Muscle layer of duodenum (tissue), 2 donors: ENCODE measurements at regions not wholly inside any gene's neighbourhood (a gene's known extent, or its start where the extent isn't known, plus 50 kb on each side); places are given as distances from the start of the nearest gene placed in this dataset.
"Not testable (repeated sequence)": the region's sequence is repeated elsewhere in the genome, so short reads cannot be mapped to it uniquely, and the experiment has no call there.

Source experiments
- H3K27ac ChIP-seq: one replicate; pipeline ENCODE4 v1.7.0; 2013; ENCODE audit warnings: mild to moderate bottlenecking, low read length
- H3K27me3 ChIP-seq: one replicate; pipeline ENCODE4 v1.7.0; 2013; ENCODE audit warnings: low read depth, mild to moderate bottlenecking, control low read depth, low read length
- H3K36me3 ChIP-seq, 2 donors: one replicate each; pipeline ENCODE4 v1.7.0; 2013; ENCODE audit warnings: low read length in 2 of 2, control low read depth in 1 of 2, mild to moderate bottlenecking in 1 of 2; ENCODE audit not compliant: insufficient read depth in 2 of 2, control insufficient read depth in 1 of 2
- H3K4me1 ChIP-seq, 2 donors: one replicate each; pipeline ENCODE4 v1.7.0; 2013; ENCODE audit warnings: low read length in 2 of 2, mild to moderate bottlenecking in 2 of 2, control low read depth in 1 of 2, moderate library complexity in 1 of 2; ENCODE audit not compliant: insufficient read depth in 2 of 2, control insufficient read depth in 1 of 2
- H3K4me3 ChIP-seq, 2 donors: one replicate each; pipeline ENCODE4 v1.7.0; 2013; ENCODE audit warnings: low read length in 2 of 2, low read depth in 1 of 2, mild to moderate bottlenecking in 1 of 2
- H3K9me3 ChIP-seq, 2 donors: one replicate each; pipeline ENCODE4 v1.7.0; 2013; ENCODE audit warnings: low read length in 2 of 2, control low read depth in 1 of 2, mild to moderate bottlenecking in 1 of 2; ENCODE audit not compliant: control insufficient read depth in 1 of 2
- donor health status: healthy.

- H3K27me3 ChIP-seq: no peaks in the 10 kb centered on the region
- no peaks in the 10 kb centered on the region for H3K4me1 ChIP-seq
- no peak overlapping the region for H3K27ac ChIP-seq
- H3K9me3 ChIP-seq: no peaks in the 10 kb centered on the region
- no peak overlapping the region for H3K4me3 ChIP-seq
- no peaks in the 10 kb centered on the region for H3K36me3 ChIP-seq
These were observed 128.2 kb downstream of the SLC7A11 start for GRCh38 chr4:138113819-138114400.

- not testable (repeated sequence) for H3K9me3 ChIP-seq, H3K27ac ChIP-seq, H3K4me3 ChIP-seq, H3K4me1 ChIP-seq, H3K27me3 ChIP-seq, H3K36me3 ChIP-seq
These were observed 129.3 kb downstream of the SLC7A11 start for GRCh38 chr4:138112890-138113289.

GRCh38 chr4:138112389-138112788, 129.8 kb downstream of the SLC7A11 start:
- H3K4me3 ChIP-seq: no peak overlapping the region

GRCh38 chr4:138111462-138112000, 130.6 kb downstream of the SLC7A11 start:
- no peak overlapping the region for H3K4me3 ChIP-seq
- H3K27ac ChIP-seq: no peak overlapping the region
- no peaks in the 10 kb centered on the region for H3K4me1 ChIP-seq
- H3K9me3 ChIP-seq: peaks cover 0 to 4% of the 10 kb centered on the region in 2 donors
- H3K36me3 ChIP-seq: no peaks in the 10 kb centered on the region
- no peaks in the 10 kb centered on the region for H3K27me3 ChIP-seq

More at GRCh38 chr4:138112389-138112788, 129.8 kb downstream of the SLC7A11 start:
- Histone ChIP-seq H3K27ac (no peak overlapping the region), H3K9me3 (peaks cover 0 to 4% of the 10 kb centered on the region in 2 donors), H3K36me3 (no peaks in the 10 kb centered on the region), H3K4me1 (no peaks in the 10 kb centered on the region), H3K27me3 (no peaks in the 10 kb centered on the region)

GRCh38 chr4:138110815-138111214, 131.3 kb downstream of the SLC7A11 start:
- H3K9me3 ChIP-seq: peaks cover 0 to 4% of the 10 kb centered on the region in 2 donors
- no peak overlapping the region for H3K27ac ChIP-seq
- H3K4me1 ChIP-seq: no peaks in the 10 kb centered on the region
- H3K36me3 ChIP-seq: no peaks in the 10 kb centered on the region
- H3K27me3 ChIP-seq: no peaks in the 10 kb centered on the region
- H3K4me3 ChIP-seq: no peak overlapping the region

GRCh38 chr4:138107023-138107422, 135.1 kb downstream of the SLC7A11 start:
- H3K4me3 ChIP-seq: no peak overlapping the region

GRCh38 chr4:138105331-138105730, 136.8 kb downstream of the SLC7A11 start:
- Histone ChIP-seq H3K27me3 (no peaks in the 10 kb centered on the region), H3K9me3 (peaks cover 0 to 4% of the 10 kb centered on the region in 2 donors), H3K4me3 (no peak overlapping the region), H3K4me1 (no peaks in the 10 kb centered on the region), H3K27ac (no peak overlapping the region), H3K36me3 (no peaks in the 10 kb centered on the region)

More at GRCh38 chr4:138107023-138107422, 135.1 kb downstream of the SLC7A11 start:
- no peaks in the 10 kb centered on the region for H3K27me3 ChIP-seq
- no peaks in the 10 kb centered on the region for H3K36me3 ChIP-seq
- H3K9me3 ChIP-seq: peaks cover 0 to 4% of the 10 kb centered on the region in 2 donors
- no peak overlapping the region for H3K27ac ChIP-seq
- H3K4me1 ChIP-seq: no peaks in the 10 kb centered on the region

- H3K27me3 ChIP-seq: no peaks in the 10 kb centered on the region
- peaks cover 0 to 4% of the 10 kb centered on the region in 2 donors for H3K9me3 ChIP-seq
- no peaks in the 10 kb centered on the region for H3K4me1 ChIP-seq
- no peak overlapping the region for H3K4me3 ChIP-seq
- H3K27ac ChIP-seq: no peak overlapping the region
- H3K36me3 ChIP-seq: no peaks in the 10 kb centered on the region
These were observed 137.9 kb downstream of the SLC7A11 start for GRCh38 chr4:138104284-138104680.

GRCh38 chr4:138103597-138104283, 138.4 kb downstream of the SLC7A11 start:
- H3K27me3 ChIP-seq: no peaks in the 10 kb centered on the region
- no peak overlapping the region for H3K4me3 ChIP-seq

GRCh38 chr4:138099385-138099784, 142.8 kb downstream of the SLC7A11 start:
- no peak overlapping the region for H3K27ac ChIP-seq
- no peak overlapping the region for H3K4me3 ChIP-seq
- no peaks in the 10 kb centered on the region for H3K36me3 ChIP-seq
- no peaks in the 10 kb centered on the region for H3K9me3 ChIP-seq
- H3K4me1 ChIP-seq: no peaks in the 10 kb centered on the region
- no peaks in the 10 kb centered on the region for H3K27me3 ChIP-seq

More at GRCh38 chr4:138103597-138104283, 138.4 kb downstream of the SLC7A11 start:
- Histone ChIP-seq H3K27ac (no peak overlapping the region), H3K9me3 (peaks cover 0 to 4% of the 10 kb centered on the region in 2 donors), H3K36me3 (no peaks in the 10 kb centered on the region), H3K4me1 (no peaks in the 10 kb centered on the region)

- no peaks in the 10 kb centered on the region for H3K9me3 ChIP-seq
- H3K27ac ChIP-seq: no peak overlapping the region
- no peaks in the 10 kb centered on the region for H3K4me1 ChIP-seq
- no peak overlapping the region for H3K4me3 ChIP-seq
- H3K27me3 ChIP-seq: no peaks in the 10 kb centered on the region
- H3K36me3 ChIP-seq: no peaks in the 10 kb centered on the region
These were observed 144.1 kb downstream of the SLC7A11 start for GRCh38 chr4:138097912-138098600.
